ENCODE measurements at regions not wholly inside any gene's neighbourhood (a gene's known extent, or its start where the extent isn't known, plus 50 kb on each side); places are given as distances from the start of the nearest gene placed in this dataset.

DNA sequence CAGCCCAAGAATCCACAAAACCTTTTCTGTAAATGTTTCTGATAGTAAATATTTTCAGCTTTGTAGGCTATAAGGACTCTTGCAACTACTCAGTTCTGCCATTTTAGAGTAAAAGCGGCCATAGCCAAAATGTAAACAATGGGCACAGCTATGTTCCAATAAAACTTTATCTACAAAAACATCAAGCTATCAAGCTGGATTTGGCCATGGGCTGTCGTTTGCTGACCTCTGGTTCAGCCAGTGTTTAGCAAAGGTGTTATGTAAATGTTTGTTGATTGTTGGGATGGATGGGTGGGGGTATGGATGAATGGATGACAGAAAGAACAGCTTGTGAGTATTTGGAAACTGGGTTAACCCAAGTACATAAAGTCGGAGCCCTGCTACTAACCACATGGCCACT is 111.1 kb upstream of the VRK1 start:
- no peak overlapping the region for H4K5ac ChIP-seq (ENCODE audit: insufficient read length, low read depth, low read length)
- no peak overlapping the region for H2BK5ac ChIP-seq (ENCODE audit: low read depth, low read length)
- H4K91ac ChIP-seq (replicated peaks; ENCODE audit: insufficient read length, low read length), result no peak overlapping the region
- H3K27me3 ChIP-seq (replicated peaks in 1 of 4; ENCODE audit: control insufficient read depth in 3 of 4, extremely low read depth in 1 of 4, insufficient read depth in 3 of 4, low read length in 3 of 4), result peaks cover 13 to 52% (median 33%) of the 10 kb centered on the region in 4 experiments
- H3K79me2 ChIP-seq (ENCODE audit: control insufficient read depth in 1 of 2, insufficient read depth in 2 of 2, low read length in 2 of 2), result no peaks in the 10 kb centered on the region
- no peak overlapping the region for H3K4me3 ChIP-seq (ENCODE audit: extremely low read depth in 1 of 4, insufficient read depth in 2 of 4, low read depth in 3 of 4, low read length in 4 of 4)
- no peak overlapping the region for H3K23ac ChIP-seq (ENCODE audit: insufficient read length)
- peaks cover 0 to 3% of the 10 kb centered on the region in 2 experiments for H4K20me1 ChIP-seq (replicated peaks in 1 of 2; ENCODE audit: control insufficient read depth in 1 of 2, insufficient read depth in 2 of 2, low read length in 2 of 2)
- no peaks in the 10 kb centered on the region for H3K9me3 ChIP-seq (ENCODE audit: insufficient read depth in 2 of 2, low read depth in 1 of 2, low read length in 1 of 2)
- no peaks in the 10 kb centered on the region for H3K4me1 ChIP-seq (replicated peaks in 1 of 4; ENCODE audit: control insufficient read depth in 3 of 4, insufficient read depth in 4 of 4, low read length in 3 of 4)
- H2AK5ac ChIP-seq (ENCODE audit: low read depth, low read length), result no peak overlapping the region
- no peak overlapping the region for H4K8ac ChIP-seq (ENCODE audit: extremely low read depth, insufficient read depth, low read length)
- H2BK15ac ChIP-seq (ENCODE audit: low read length), result no peak overlapping the region
- CTCF ChIA-PET (ENCODE audit: partially characterized antibody), result no interaction called here
- no peaks in the 10 kb centered on the region for H3K23me2 ChIP-seq (ENCODE audit: low read depth, low read length)
- H3K56ac ChIP-seq (replicated peaks; ENCODE audit: insufficient read length, low read depth, low read length), result no peak overlapping the region
- no peak overlapping the region for H3K4me2 ChIP-seq (ENCODE audit: insufficient read depth in 1 of 2, low read depth in 2 of 2, low read length in 2 of 2)
- H3K27ac ChIP-seq (ENCODE audit: low read depth, low read length), result no peak overlapping the region
- no peak overlapping the region for H2BK20ac ChIP-seq (ENCODE audit: low read length)
- H2BK12ac ChIP-seq (ENCODE audit: low read depth, low read length), result no peak overlapping the region
- POLR2A ChIA-PET (ENCODE audit: partially characterized antibody), result no interaction called here
- no peak for DNase-seq (ENCODE audit: low read depth in 1 of 2, low spot score in 2 of 2)
- FAIRE-seq, result no peak
- H3K18ac ChIP-seq (ENCODE audit: extremely low read depth, low read length), result no peak overlapping the region
- no peak overlapping the region for H3K4ac ChIP-seq (replicated peaks; ENCODE audit: insufficient read length, low read depth, low read length)
- TF ChIP-seq KDM5A (IDR thresholded peaks at IDR 0.05; ENCODE audit: low read length) (no peak), TBP (IDR thresholded peaks at IDR 0.05; ENCODE audit: low read depth, low read length) (no peak), SIX5 (IDR thresholded peaks at IDR 0.05; ENCODE audit: low read depth, low read length) (no peak), POU5F1 (IDR thresholded peaks at IDR 0.05; ENCODE audit: low read depth, low read length) (no peak), POLR2AphosphoS5 (IDR thresholded peaks at IDR 0.05; ENCODE audit: low read depth, low read length) (no peak), RNF2 (IDR thresholded peaks at IDR 0.05; ENCODE audit: borderline replicate concordance, low read depth, low read length, missing control alignments, poor library complexity, severe bottlenecking) (no peak), GTF2F1 (IDR thresholded peaks at IDR 0.05; ENCODE audit: borderline replicate concordance, low read depth, low read length) (no peak), RXRA (IDR thresholded peaks at IDR 0.05; ENCODE audit: insufficient read depth, low read depth, low read length) (no peak), ZNF274 (IDR thresholded peaks at IDR 0.05; ENCODE audit: borderline replicate concordance, extremely low read depth, low read length) (no peak)
- TF ChIP-seq, protein P1, sequence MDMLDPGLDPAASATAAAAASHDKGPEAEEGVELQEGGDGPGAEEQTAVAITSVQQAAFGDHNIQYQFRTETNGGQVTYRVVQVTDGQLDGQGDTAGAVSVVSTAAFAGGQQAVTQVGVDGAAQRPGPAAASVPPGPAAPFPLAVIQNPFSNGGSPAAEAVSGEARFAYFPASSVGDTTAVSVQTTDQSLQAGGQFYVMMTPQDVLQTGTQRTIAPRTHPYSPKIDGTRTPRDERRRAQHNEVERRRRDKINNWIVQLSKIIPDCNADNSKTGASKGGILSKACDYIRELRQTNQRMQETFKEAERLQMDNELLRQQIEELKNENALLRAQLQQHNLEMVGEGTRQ (IDR thresholded peaks at IDR 0.05; ENCODE audit: low read length), result no peak
- H3K14ac ChIP-seq (ENCODE audit: insufficient read length), result no peak overlapping the region
- no peaks in the 10 kb centered on the region for H3K36me3 ChIP-seq (ENCODE audit: control insufficient read depth in 2 of 4, insufficient read depth in 4 of 4, low read length in 3 of 4)
- WGBS, 2 experiments (ENCODE audit: extremely low coverage in 1 of 2, insufficient coverage in 1 of 2, insufficient read length in 1 of 2, insufficient replicate concordance in 2 of 2, low coverage in 1 of 2, low lambda C conversion rate in 2 of 2, missing lambda C conversion rate in 1 of 2), result 85% methylated on average over 3 of the region's 3 CpGs; no CpG with 5 or more reads in 1 of the 2 experiments
- H2BK120ac ChIP-seq (replicated peaks; ENCODE audit: low read depth, low read length), result no peak overlapping the region
- H2AFZ ChIP-seq (ENCODE audit: low read length), result no peak overlapping the region
- no peaks in the 10 kb centered on the region for H3K79me1 ChIP-seq (ENCODE audit: low read depth, low read length)
- no peak overlapping the region for H3K9ac ChIP-seq (replicated peaks in 1 of 4; ENCODE audit: extremely low read depth in 1 of 4, low read depth in 3 of 4, low read length in 3 of 4)
